Activated naive CD4-positive, alpha-beta T cell treated with anti-CD3 and anti-CD28 coated beads, Interleukin-2, amount 10 ng/mL, durations not matched to agents 7 days and 5 days (primary cell): ENCODE measurements at regions not wholly inside any gene's neighbourhood (a gene's known extent, or its start where the extent isn't known, plus 50 kb on each side); places are given as distances from the start of the nearest gene placed in this dataset.

Experiments
- CTCF ChIA-PET: fragments of 350-600 bp; sonication (Branson Sonifier 250); formaldehyde crosslinking; loops from one replicate; lab custom pipeline; 2021; ENCODE audit warnings: antibody characterized with exemption; lab: Charles Lee
- DNase-seq: peaks from one replicate; pipeline ENCODE4 v3.0.0-alpha.2; 2020
- H3K27ac Mint-ChIP-seq: one replicate; pipeline ENCODE4 v1.8.0; 2021; ENCODE audit warnings: mild to moderate bottlenecking, moderate library complexity, mixed read lengths
- H3K27me3 Mint-ChIP-seq: one replicate; pipeline ENCODE4 v1.8.0; 2021; ENCODE audit warnings: mild to moderate bottlenecking, mixed read lengths
- H3K36me3 Mint-ChIP-seq: one replicate; pipeline ENCODE4 v1.8.0; 2021; ENCODE audit warnings: mixed read lengths
- H3K4me1 Mint-ChIP-seq: one replicate; pipeline ENCODE4 v1.8.0; 2021; ENCODE audit warnings: mixed read lengths
- H3K4me3 Mint-ChIP-seq: one replicate; pipeline ENCODE4 v1.8.0; 2021; ENCODE audit warnings: mild to moderate bottlenecking, moderate library complexity, mixed read lengths
- H3K9me3 Mint-ChIP-seq: one replicate; pipeline ENCODE4 v1.8.0; 2021; ENCODE audit warnings: mixed read lengths

DNA sequence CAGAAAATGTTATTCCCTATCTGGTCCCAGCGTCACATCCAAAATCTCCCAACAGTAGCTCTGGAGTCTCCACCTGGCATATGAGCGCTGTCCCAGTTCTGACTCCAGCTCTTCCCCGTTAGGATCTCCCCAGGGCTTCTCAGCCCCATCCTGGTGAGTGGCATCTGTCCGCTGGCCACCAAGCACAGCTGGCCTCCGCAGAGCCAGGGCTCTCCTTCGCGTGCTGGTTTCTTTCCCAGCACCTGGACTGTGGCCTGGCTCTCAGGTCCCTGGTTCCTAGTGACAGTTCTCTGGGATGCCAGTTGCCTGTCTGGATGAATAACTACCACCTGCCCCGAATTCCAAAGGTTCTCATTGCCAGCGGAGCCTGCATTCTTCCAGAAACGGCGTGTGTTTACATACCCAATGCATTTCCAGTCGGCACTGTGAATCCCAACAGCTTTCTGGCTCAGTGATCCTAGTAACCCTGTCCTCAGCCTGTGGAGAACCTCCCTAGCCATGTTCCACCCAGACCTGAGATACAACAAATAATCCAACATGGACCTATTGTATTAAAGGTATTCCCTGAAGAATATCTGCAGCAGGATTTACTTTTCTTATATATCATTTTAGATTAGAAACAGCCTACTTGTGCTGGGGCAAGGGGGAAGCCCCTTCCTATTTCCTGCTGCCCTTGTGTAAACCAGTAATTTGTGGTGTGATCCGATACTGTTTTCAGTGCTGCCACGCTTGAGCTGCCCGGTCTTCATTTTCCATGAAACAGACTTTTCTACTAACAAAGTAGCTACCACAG lies 69.9 kb upstream of the PDE10A start:
- Mint-ChIP-seq H3K4me3 (no peak overlapping the region), H3K27me3 (no peaks in the 10 kb centered on the region), H3K9me3 (peaks cover 6% of the 10 kb centered on the region), H3K36me3 (no peaks in the 10 kb centered on the region), H3K4me1 (no peaks in the 10 kb centered on the region), H3K27ac (no peak overlapping the region)
- DNase-seq = no peak
- CTCF ChIA-PET = interaction anchor here (0.6 kb wide), 1 partner anchor 12 kb away, joined by 3 read pairs; no protein-coding TSS in a partner anchor

DNA sequence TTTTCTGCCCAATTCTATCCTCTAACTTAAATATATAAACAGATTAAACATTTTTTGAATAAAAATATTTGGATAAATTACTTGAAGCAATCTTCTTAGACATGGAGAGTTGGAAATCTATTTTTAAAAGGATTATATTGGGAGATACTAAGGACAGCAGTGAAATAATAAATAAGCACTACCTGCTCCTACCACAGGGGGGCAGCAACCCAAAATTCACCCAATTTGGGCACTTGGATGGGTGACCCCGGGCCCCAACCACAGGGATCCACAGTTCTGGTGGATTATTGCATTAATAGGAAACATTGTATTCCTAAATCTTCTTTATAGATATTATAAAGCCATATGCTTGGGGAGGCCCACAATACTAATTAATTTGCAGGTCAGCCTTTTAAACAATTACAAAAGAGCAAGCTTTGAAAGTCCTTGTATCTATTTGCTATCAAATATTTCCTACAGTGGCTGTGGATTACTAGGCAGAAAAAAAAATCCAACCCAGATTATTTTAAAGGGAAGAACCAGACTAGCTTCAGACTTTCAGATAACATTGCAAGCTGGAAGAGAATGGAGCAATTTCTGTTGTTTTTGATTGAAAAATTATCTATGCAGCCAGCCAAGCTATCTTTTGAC lies 66.4 kb upstream of the PDE10A start:
- no peaks in the 10 kb centered on the region for H3K4me1 Mint-ChIP-seq
- H3K27ac Mint-ChIP-seq = no peak overlapping the region
- H3K36me3 Mint-ChIP-seq = no peaks in the 10 kb centered on the region
- CTCF ChIA-PET = interaction anchor here (0.8 to 2.5 kb wide), 5 partner anchors 10 to 289 kb away, joined by 3 to 12 read pairs (median 3); no protein-coding TSS in a partner anchor
- no peak overlapping the region for H3K4me3 Mint-ChIP-seq
- no peaks in the 10 kb centered on the region for H3K27me3 Mint-ChIP-seq
- peak; percentile 46 for DNase-seq
- H3K9me3 Mint-ChIP-seq = no peaks in the 10 kb centered on the region

GRCh38 chr6:165728216-165728615 lies 65.2 kb upstream of the PDE10A start:
- H3K4me1 Mint-ChIP-seq = no peaks in the 10 kb centered on the region
- H3K27ac Mint-ChIP-seq = no peak overlapping the region
- H3K36me3 Mint-ChIP-seq = no peaks in the 10 kb centered on the region
- H3K9me3 Mint-ChIP-seq = no peaks in the 10 kb centered on the region
- H3K4me3 Mint-ChIP-seq = no peak overlapping the region
- H3K27me3 Mint-ChIP-seq = no peaks in the 10 kb centered on the region
- no peak for DNase-seq
- CTCF ChIA-PET = interaction anchor here (0.6 to 2.5 kb wide), 4 partner anchors 122 to 378 kb away, joined by 3 to 12 read pairs (median 5); no protein-coding TSS in a partner anchor

DNA sequence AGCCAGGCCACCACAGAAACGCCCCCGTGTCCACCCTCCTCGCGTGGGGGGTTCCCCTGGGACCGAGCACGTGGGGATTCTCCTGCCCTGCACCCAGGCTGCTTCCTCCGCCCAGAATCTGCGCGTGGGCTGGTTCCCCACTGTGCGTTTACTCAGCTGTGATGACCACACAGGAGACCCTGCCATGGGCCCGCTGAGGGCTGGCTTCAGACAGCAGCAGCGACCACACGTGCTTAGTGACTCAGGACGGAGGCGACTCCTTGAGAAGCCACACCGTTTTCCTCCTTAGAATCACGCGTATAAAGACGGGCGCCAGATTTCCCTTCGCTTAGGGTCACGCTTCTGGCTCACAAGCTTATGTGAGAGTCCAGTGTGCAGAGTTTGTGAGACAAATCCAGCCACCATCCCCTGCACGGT lies 63.9 kb upstream of the PDE10A start:
- Mint-ChIP-seq H3K4me1 (no peaks in the 10 kb centered on the region), H3K4me3 (no peak overlapping the region), H3K27ac (no peak overlapping the region), H3K36me3 (no peaks in the 10 kb centered on the region), H3K9me3 (no peaks in the 10 kb centered on the region), H3K27me3 (no peaks in the 10 kb centered on the region)
- DNase-seq = no peak
- CTCF ChIA-PET = no interaction called here

- Mint-ChIP-seq H3K4me1 (no peaks in the 10 kb centered on the region), H3K27ac (no peak overlapping the region), H3K9me3 (no peaks in the 10 kb centered on the region), H3K4me3 (no peak overlapping the region), H3K36me3 (no peaks in the 10 kb centered on the region), H3K27me3 (no peaks in the 10 kb centered on the region)
- CTCF ChIA-PET = interaction anchor here (1.2 kb wide), 1 partner anchor 124 kb away, joined by 3 read pairs; no protein-coding TSS in a partner anchor
- no peak for DNase-seq
Measured at GRCh38 chr6:165726290-165726875, 63.3 kb upstream of the PDE10A start.

GRCh38 chr6:165725201-165725600 lies 62.2 kb upstream of the PDE10A start:
- no peaks in the 10 kb centered on the region for H3K36me3 Mint-ChIP-seq
- CTCF ChIA-PET = interaction anchor here (1.2 kb wide), 1 partner anchor 125 kb away, joined by 3 read pairs; no protein-coding TSS in a partner anchor
- no peak for DNase-seq
- no peaks in the 10 kb centered on the region for H3K27me3 Mint-ChIP-seq
- H3K27ac Mint-ChIP-seq = no peak overlapping the region
- no peaks in the 10 kb centered on the region for H3K4me1 Mint-ChIP-seq
- no peaks in the 10 kb centered on the region for H3K9me3 Mint-ChIP-seq
- H3K4me3 Mint-ChIP-seq = no peak overlapping the region

DNA sequence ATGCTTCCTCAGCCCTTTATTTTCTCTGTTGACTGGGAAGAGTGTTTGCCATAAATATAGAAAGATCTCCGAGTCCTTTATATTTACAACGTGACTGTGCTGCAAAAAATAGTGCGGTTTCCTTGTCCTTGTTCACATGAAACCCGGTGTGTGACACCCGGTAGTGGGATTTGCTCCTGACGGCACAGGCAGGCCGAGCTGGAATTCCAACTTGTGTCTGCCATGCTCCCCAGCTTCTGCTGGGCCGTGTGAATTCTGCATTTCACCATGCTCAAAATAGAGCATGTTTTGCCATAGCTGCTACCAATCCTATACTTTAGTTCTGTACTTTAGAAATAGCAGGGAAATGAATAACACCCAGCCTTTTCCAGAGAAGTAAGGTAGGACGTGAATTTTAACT lies 60.3 kb upstream of the PDE10A start:
- H3K27me3 Mint-ChIP-seq = no peaks in the 10 kb centered on the region
- no peaks in the 10 kb centered on the region for H3K36me3 Mint-ChIP-seq
- no peak overlapping the region for H3K4me3 Mint-ChIP-seq
- H3K27ac Mint-ChIP-seq = no peak overlapping the region
- H3K4me1 Mint-ChIP-seq = no peaks in the 10 kb centered on the region
- DNase-seq = no peak
- CTCF ChIA-PET = no interaction called here
- H3K9me3 Mint-ChIP-seq = no peaks in the 10 kb centered on the region

GRCh38 chr6:165722022-165722421 lies 59.0 kb upstream of the PDE10A start:
- DNase-seq = no peak
- H3K4me1 Mint-ChIP-seq = no peaks in the 10 kb centered on the region
- H3K9me3 Mint-ChIP-seq = no peaks in the 10 kb centered on the region
- H3K4me3 Mint-ChIP-seq = no peak overlapping the region
- no peaks in the 10 kb centered on the region for H3K36me3 Mint-ChIP-seq
- CTCF ChIA-PET = no interaction called here
- H3K27ac Mint-ChIP-seq = no peak overlapping the region
- no peaks in the 10 kb centered on the region for H3K27me3 Mint-ChIP-seq

GRCh38 chr6:165721356-165721755 lies 58.3 kb upstream of the PDE10A start:
- Mint-ChIP-seq H3K27ac (no peak overlapping the region), H3K36me3 (no peaks in the 10 kb centered on the region), H3K4me1 (no peaks in the 10 kb centered on the region), H3K4me3 (no peak overlapping the region), H3K9me3 (no peaks in the 10 kb centered on the region), H3K27me3 (no peaks in the 10 kb centered on the region)
- CTCF ChIA-PET = no interaction called here
- DNase-seq = no peak

GRCh38 chr6:165718491-165718891 lies 55.5 kb upstream of the PDE10A start:
- H3K27me3 Mint-ChIP-seq = no peaks in the 10 kb centered on the region
- no peak for DNase-seq
- H3K4me3 Mint-ChIP-seq = no peak overlapping the region
- no peaks in the 10 kb centered on the region for H3K4me1 Mint-ChIP-seq
- H3K27ac Mint-ChIP-seq = no peak overlapping the region
- H3K9me3 Mint-ChIP-seq = no peaks in the 10 kb centered on the region
- no peaks in the 10 kb centered on the region for H3K36me3 Mint-ChIP-seq
- CTCF ChIA-PET = no interaction called here

- no peak overlapping the region for H3K27ac Mint-ChIP-seq
- CTCF ChIA-PET = no interaction called here
- no peaks in the 10 kb centered on the region for H3K4me1 Mint-ChIP-seq
- no peaks in the 10 kb centered on the region for H3K9me3 Mint-ChIP-seq
- H3K36me3 Mint-ChIP-seq = no peaks in the 10 kb centered on the region
- H3K4me3 Mint-ChIP-seq = no peak overlapping the region
- H3K27me3 Mint-ChIP-seq = no peaks in the 10 kb centered on the region
- no peak for DNase-seq
Measured at GRCh38 chr6:165717732-165718465, 54.9 kb upstream of the PDE10A start.

DNA sequence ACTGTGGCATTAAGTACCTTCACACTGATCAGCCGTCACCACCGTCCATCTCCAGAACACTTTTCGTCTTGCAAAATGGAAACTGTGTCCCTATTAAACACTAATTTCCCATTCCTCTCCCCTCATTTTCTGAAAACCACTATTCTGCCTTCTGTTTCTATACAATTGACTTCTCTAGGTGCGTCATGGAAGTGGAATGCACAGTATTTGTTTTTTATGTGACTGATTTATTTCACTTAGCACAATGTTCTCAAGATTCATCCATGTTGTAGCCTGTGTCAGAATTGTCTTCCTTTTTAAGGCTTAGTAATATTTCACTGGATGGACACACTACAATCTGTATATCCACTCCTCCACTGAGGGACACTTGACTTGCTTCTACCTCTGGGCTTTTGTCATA lies 53.8 kb upstream of the PDE10A start:
- CTCF ChIA-PET = no interaction called here
- DNase-seq = no peak
- H3K27ac Mint-ChIP-seq = no peak overlapping the region
- H3K4me3 Mint-ChIP-seq = no peak overlapping the region
- H3K4me1 Mint-ChIP-seq = no peaks in the 10 kb centered on the region
- no peaks in the 10 kb centered on the region for H3K9me3 Mint-ChIP-seq
- no peaks in the 10 kb centered on the region for H3K36me3 Mint-ChIP-seq
- H3K27me3 Mint-ChIP-seq = no peaks in the 10 kb centered on the region

DNA sequence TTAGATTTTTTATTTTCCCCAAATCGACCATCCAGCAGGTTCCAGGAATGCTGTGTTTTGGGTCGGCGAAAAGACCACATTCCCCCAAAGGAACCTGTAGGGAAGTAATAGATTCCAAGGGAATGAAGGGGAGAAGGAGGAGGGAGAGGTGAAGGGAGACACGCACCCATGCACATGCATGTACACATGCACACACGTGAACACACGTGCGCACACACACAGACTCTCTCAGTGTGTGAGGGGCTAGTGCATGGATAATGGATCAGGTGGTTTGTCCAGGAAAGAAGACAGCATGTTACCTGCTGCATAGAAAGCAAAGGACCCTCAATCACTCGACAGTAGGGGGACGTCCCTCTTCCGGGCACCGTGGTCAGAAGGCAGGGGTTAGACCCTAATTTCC lies 52.4 kb upstream of the PDE10A start:
- no peaks in the 10 kb centered on the region for H3K4me1 Mint-ChIP-seq
- no peak overlapping the region for H3K4me3 Mint-ChIP-seq
- no peak for DNase-seq
- H3K36me3 Mint-ChIP-seq = no peaks in the 10 kb centered on the region
- no peaks in the 10 kb centered on the region for H3K27me3 Mint-ChIP-seq
- no peaks in the 10 kb centered on the region for H3K9me3 Mint-ChIP-seq
- CTCF ChIA-PET = no interaction called here
- no peak overlapping the region for H3K27ac Mint-ChIP-seq

GRCh38 chr6:165714907-165715306 lies 51.9 kb upstream of the PDE10A start:
- CTCF ChIA-PET = no interaction called here
- no peaks in the 10 kb centered on the region for H3K36me3 Mint-ChIP-seq
- H3K4me3 Mint-ChIP-seq = no peak overlapping the region
- peaks cover 2% of the 10 kb centered on the region for H3K9me3 Mint-ChIP-seq
- no peaks in the 10 kb centered on the region for H3K4me1 Mint-ChIP-seq
- H3K27ac Mint-ChIP-seq = no peak overlapping the region
- no peak for DNase-seq
- H3K27me3 Mint-ChIP-seq = no peaks in the 10 kb centered on the region
